MM.1S (cell line): ENCODE measurements at regions not wholly inside any gene's neighbourhood (a gene's known extent, or its start where the extent isn't known, plus 50 kb on each side); places are given as distances from the start of the nearest gene placed in this dataset.

Experiments
- EZH2phosphoT487 ChIP-seq: fragments of 300-600 bp; sonication (generic); IDR thresholded peaks from 2 replicates; pipeline ENCODE4 v1.6.1; 2018; ENCODE audit warnings: antibody characterized with exemption, low read length
- TF ChIP-seq, protein P1 (sequence below): fragments of 300-600 bp; sonication (generic); IDR thresholded peaks from 2 replicates; pipeline ENCODE4 v1.5.1; 2016; ENCODE audit warnings: antibody characterized with exemption, low read length, mixed read lengths

DNA sequence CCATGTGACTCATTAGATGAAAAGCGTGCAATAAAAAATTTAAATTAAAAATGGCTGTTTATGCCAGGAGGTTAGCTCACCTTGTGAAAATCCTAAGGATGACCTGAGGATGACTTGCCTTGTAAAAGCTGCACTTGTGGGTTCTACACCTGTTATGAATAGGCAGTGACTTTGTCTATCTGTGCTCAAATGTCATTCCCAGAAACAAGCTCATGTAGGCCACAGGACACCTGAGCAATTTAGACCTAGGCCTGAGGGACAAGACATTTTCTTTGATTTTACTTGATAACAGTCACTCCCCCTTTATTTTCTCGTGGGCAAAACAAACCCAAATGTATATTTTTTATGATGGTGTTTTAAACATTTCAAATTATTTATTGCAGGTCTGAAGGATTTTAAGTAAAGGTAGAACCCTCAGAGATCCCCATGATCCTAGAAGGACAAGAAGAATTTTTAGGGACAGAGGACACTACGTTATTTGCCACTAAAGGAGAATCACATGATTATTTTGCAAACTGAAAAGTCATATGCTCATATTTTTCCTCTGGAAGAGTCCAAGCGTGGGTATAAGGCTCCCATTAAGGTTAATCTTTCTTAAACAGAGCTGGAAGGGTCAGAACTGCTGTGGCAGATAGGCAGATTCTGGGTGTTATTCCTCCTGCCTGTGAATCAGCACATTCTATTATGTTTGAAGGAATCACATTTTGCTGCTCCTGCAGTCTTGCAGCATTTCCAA lies 277.5 kb upstream of the MAN1A1 start:
- TF ChIP-seq EZH2phosphoT487, result no peak
- TF ChIP-seq, protein P1, sequence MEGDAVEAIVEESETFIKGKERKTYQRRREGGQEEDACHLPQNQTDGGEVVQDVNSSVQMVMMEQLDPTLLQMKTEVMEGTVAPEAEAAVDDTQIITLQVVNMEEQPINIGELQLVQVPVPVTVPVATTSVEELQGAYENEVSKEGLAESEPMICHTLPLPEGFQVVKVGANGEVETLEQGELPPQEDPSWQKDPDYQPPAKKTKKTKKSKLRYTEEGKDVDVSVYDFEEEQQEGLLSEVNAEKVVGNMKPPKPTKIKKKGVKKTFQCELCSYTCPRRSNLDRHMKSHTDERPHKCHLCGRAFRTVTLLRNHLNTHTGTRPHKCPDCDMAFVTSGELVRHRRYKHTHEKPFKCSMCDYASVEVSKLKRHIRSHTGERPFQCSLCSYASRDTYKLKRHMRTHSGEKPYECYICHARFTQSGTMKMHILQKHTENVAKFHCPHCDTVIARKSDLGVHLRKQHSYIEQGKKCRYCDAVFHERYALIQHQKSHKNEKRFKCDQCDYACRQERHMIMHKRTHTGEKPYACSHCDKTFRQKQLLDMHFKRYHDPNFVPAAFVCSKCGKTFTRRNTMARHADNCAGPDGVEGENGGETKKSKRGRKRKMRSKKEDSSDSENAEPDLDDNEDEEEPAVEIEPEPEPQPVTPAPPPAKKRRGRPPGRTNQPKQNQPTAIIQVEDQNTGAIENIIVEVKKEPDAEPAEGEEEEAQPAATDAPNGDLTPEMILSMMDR, result no peak
